Liver (tissue), 3 donors: ENCODE measurements at regions not wholly inside any gene's neighbourhood (a gene's known extent, or its start where the extent isn't known, plus 50 kb on each side); places are given as distances from the start of the nearest gene placed in this dataset.

Experiments
- CTCF ChIP-seq: fragments of 150-350 bp; IDR thresholded peaks from 2 replicates; pipeline ENCODE4 v1.5.1; 2017; ENCODE audit warnings: improper control_type of control experiment, low read depth, low read length; ENCODE audit not compliant: missing input control
- JUND ChIP-seq, 2 donors: IDR thresholded peaks; 2 replicates each; pipeline ENCODE4 v1.6.1; 2016; ENCODE audit warnings: antibody characterized with exemption in 2 of 2
- REST ChIP-seq: IDR thresholded peaks from 2 replicates; pipeline ENCODE4 v1.6.1; 2016; ENCODE audit warnings: antibody characterized with exemption, mild to moderate bottlenecking
- TAF1 ChIP-seq: conservative IDR thresholded peaks from 2 replicates; pipeline ENCODE4 v1.6.1; 2016; ENCODE audit warnings: antibody characterized with exemption, mild to moderate bottlenecking
- YY1 ChIP-seq: IDR thresholded peaks from 2 replicates; pipeline ENCODE4 v1.6.1; 2016; ENCODE audit warnings: antibody characterized with exemption, mild to moderate bottlenecking
- donor health status: healthy.
- donor health status: healthy.

DNA sequence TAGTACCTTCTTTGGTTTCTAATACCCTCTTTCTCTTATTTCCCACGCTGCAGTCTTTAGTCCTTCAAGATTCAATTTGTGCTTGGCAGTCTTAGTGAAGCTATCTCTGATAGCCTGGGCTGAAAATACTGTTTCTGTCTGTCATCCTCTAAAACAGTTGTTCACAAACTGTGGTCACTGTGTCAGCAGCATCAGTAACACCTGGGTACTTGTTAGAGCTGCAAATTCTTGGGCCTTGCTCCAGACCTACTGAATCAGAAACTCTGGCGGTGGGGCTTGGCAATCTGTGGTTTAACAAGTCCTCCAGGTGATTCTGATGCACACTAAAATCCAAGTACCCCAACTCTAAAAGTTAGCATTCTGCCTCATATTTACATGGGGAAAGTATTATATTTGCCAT lies 217.5 kb upstream of the SEL1L start:
- TF ChIP-seq REST (no peak), JUND (IDR thresholded peaks at IDR 0.05) (no peak), CTCF (no peak), YY1 (no peak), TAF1 (no peak)
